HCT116 (cell line): ENCODE measurements at regions not wholly inside any gene's neighbourhood (a gene's known extent, or its start where the extent isn't known, plus 50 kb on each side); places are given as distances from the start of the nearest gene placed in this dataset.

Experiments
- ATAC-seq: fragments of 200-7000 bp; cut with Tn5 transposase; 2 replicates; pipeline ENCODE4 v1.9.1; 2020; ENCODE audit warnings: mild to moderate bottlenecking, moderate library complexity
- BruUV-seq: library from RNA; stranded (reverse); fragments of 400-500 nt; replicated peaks from 2 replicates; lab custom pipeline; 2021; lab: Mats Ljungman, UMichigan
- CTCF ChIA-PET: fragments of 300-600 bp; sonication (Branson Sonifier 250); formaldehyde crosslinking; loops from one replicate; lab custom pipeline; 2021; ENCODE audit warnings: antibody characterized with exemption; lab: Charles Lee
- POLR2A ChIA-PET: fragments of 300-600, 350-600 bp; sonication (Branson Sonifier 250); formaldehyde crosslinking; loops from one replicate; lab custom pipeline; 2021; ENCODE audit warnings: antibody characterized with exemption; lab: Charles Lee
- RAD21 ChIA-PET, 2 experiments: fragments of 300-600 bp; sonication (Branson Sonifier 250); formaldehyde crosslinking; loops; one replicate each; lab custom pipeline; 2023; ENCODE audit warnings: low total read pairs in 2 of 2; ENCODE audit not compliant: uncharacterized antibody in 2 of 2, unreplicated experiment in 2 of 2, low non-redundant PET in 1 of 2; lab: Charles Lee
- DNase-seq: peaks from one replicate; pipeline ENCODE4 v3.0.0-alpha.2; 2010; ENCODE audit warnings: low read depth, low spot score
- H2AFZ ChIP-seq: fragments of 200-600 bp; shearing (Covaris generic), sonication (generic); 2 replicates; pipeline ENCODE4 v1.6.1; 2017; ENCODE audit warnings: low read depth, mixed run types, mixed read lengths, antibody characterized with exemption, low read length; ENCODE audit not compliant: poor library complexity, severe bottlenecking
- H3K27ac ChIP-seq: 2 replicates; pipeline ENCODE4 v1.5.1; 2012; ENCODE audit warnings: low read depth, low read length
- H3K27me3 ChIP-seq: fragments of 200-600 bp; sonication (generic); 2 replicates; pipeline ENCODE4 v1.6.1; 2016; ENCODE audit warnings: mixed run types, low read length, mixed read lengths; ENCODE audit not compliant: insufficient read depth
- H3K36me3 ChIP-seq, 2 experiments: fragments of 200-500 bp in 1 of 2; fragments of 200-600 bp in 1 of 2; sonication (Bioruptor generic) in 1 of 2; sonication (generic) in 1 of 2; 2 replicates each; pipeline versions ENCODE4 v1.5.1 to v1.6.1; 2014 to 2016; ENCODE audit warnings: low read length in 2 of 2, inconsistent platforms in 1 of 2, mixed read lengths in 1 of 2, mixed run types in 1 of 2; ENCODE audit not compliant: insufficient read depth in 2 of 2, control insufficient read depth in 1 of 2
- H3K4me1 ChIP-seq, 2 experiments: fragments of 200-600 bp in 1 of 2; sonication (generic) in 1 of 2; 2 replicates each; pipeline versions ENCODE4 v1.5.1 to v1.6.1; 2012 to 2017; ENCODE audit warnings: low read length in 2 of 2, inconsistent platforms in 1 of 2, mild to moderate bottlenecking in 1 of 2, mixed read lengths in 1 of 2, mixed run types in 1 of 2, moderate library complexity in 1 of 2; ENCODE audit not compliant: insufficient read depth in 2 of 2, control insufficient read depth in 1 of 2
- H3K4me2 ChIP-seq: fragments of 200-600 bp; sonication (generic); 2 replicates; pipeline ENCODE4 v1.6.1; 2017; ENCODE audit warnings: mixed run types, low read length, mixed read lengths
- H3K4me3 ChIP-seq, 2 experiments: fragments of 200-600 bp in 1 of 2; sonication (generic) in 1 of 2; replicated peaks in 1 of 2; 2 replicates each; pipeline ENCODE4 v1.5.1; 2011 to 2016; ENCODE audit warnings: low read length in 2 of 2, control low read depth in 1 of 2, low read depth in 1 of 2, mild to moderate bottlenecking in 1 of 2, mixed read lengths in 1 of 2, mixed run types in 1 of 2
- H3K79me2 ChIP-seq: fragments of 200-600 bp; sonication (generic); 2 replicates; pipeline ENCODE4 v1.6.1; 2017; ENCODE audit warnings: mild to moderate bottlenecking, mixed run types, low read length, moderate library complexity, mixed read lengths; ENCODE audit not compliant: insufficient read depth
- H3K9ac ChIP-seq: fragments of 200-600 bp; sonication (generic); 2 replicates; pipeline ENCODE4 v1.6.1; 2016; ENCODE audit warnings: low read length, mixed read lengths
- H3K9me2 ChIP-seq: fragments of 200-600 bp; sonication (generic), shearing (Covaris generic); 2 replicates; pipeline ENCODE4 v1.6.1; 2017; ENCODE audit warnings: mixed run types, mild to moderate bottlenecking, moderate library complexity; ENCODE audit not compliant: insufficient read depth
- H3K9me3 ChIP-seq, 2 experiments: fragments of 200-500 bp in 1 of 2; fragments of 200-600 bp in 1 of 2; sonication (Bioruptor generic) in 1 of 2; sonication (generic) in 1 of 2; 2 replicates each; pipeline ENCODE4 v1.6.1; 2014 to 2017; ENCODE audit warnings: low read length in 2 of 2, mixed read lengths in 2 of 2, inconsistent platforms in 1 of 2, low read depth in 1 of 2, mild to moderate bottlenecking in 1 of 2, mixed run types in 1 of 2, moderate library complexity in 1 of 2; ENCODE audit not compliant: control insufficient read depth in 1 of 2, insufficient read depth in 1 of 2
- H4K20me1 ChIP-seq: fragments of 200-600 bp; sonication (generic), shearing (Covaris generic); 2 replicates; pipeline ENCODE4 v1.6.1; 2017; ENCODE audit warnings: mixed run types, mild to moderate bottlenecking, moderate library complexity; ENCODE audit not compliant: insufficient read depth
- ATF3 ChIP-seq: IDR thresholded peaks from 2 replicates; pipeline ENCODE4 v1.6.1; 2012
- CBX3 ChIP-seq: IDR thresholded peaks from 2 replicates; pipeline ENCODE4 v1.6.1; 2012; ENCODE audit warnings: low read depth
- CTCF ChIP-seq, 3 experiments: fragments of 200-600 bp in 1 of 3; sonication (generic) in 1 of 3; IDR thresholded peaks in 2 of 3; conservative IDR thresholded peaks in 1 of 3; 2 replicates each; pipeline ENCODE4 v1.5.1; 2012 to 2017; ENCODE audit warnings: low read depth in 2 of 3, low read length in 2 of 3, antibody characterized with exemption in 1 of 3, borderline replicate concordance in 1 of 3, control low read depth in 1 of 3, mild to moderate bottlenecking in 1 of 3, mixed read lengths in 1 of 3, mixed run types in 1 of 3, moderate library complexity in 1 of 3; ENCODE audit not compliant: insufficient read depth in 1 of 3
- EZH2phosphoT487 ChIP-seq: fragments of 200-600 bp; IDR thresholded peaks from 2 replicates; pipeline ENCODE4 v1.6.1; 2018; ENCODE audit warnings: antibody characterized with exemption, borderline replicate concordance
- POLR2A ChIP-seq: IDR thresholded peaks from 2 replicates; pipeline ENCODE4 v1.7.0; 2011; ENCODE audit warnings: borderline replicate concordance; ENCODE audit not compliant: insufficient read depth, insufficient read length; ENCODE audit errors: extremely low read depth
- RAD21 ChIP-seq: IDR thresholded peaks from 2 replicates; pipeline ENCODE4 v1.6.1; 2012; ENCODE audit warnings: low read depth, mild to moderate bottlenecking
- SP1 ChIP-seq: IDR thresholded peaks from 2 replicates; pipeline ENCODE4 v1.6.1; 2012; ENCODE audit warnings: low read depth
- ZFX ChIP-seq: fragments of 450-650 bp; IDR thresholded peaks from 2 replicates; pipeline ENCODE4 v1.6.1; 2017
- intact Hi-C: fragments of 100-400 bp; cut with micrococcal nuclease; formaldehyde crosslinking; loops from 2 replicates; pipeline ENCODE4 v1.10.0; 2022

GRCh38 chr3:176521531-176522175, 675.6 kb downstream of the TBL1XR1 start:
- no peak overlapping the region for H3K9ac ChIP-seq
- BruUV-seq: no TSS peak
- POLR2A ChIA-PET: no interaction called here

GRCh38 chr3:176514297-176514696, 683.0 kb downstream of the TBL1XR1 start:
- ATAC-seq (peak; percentile 96), DNase-seq (peak; percentile 62)
- Histone ChIP-seq H3K9me3 (no peaks in the 10 kb centered on the region), H3K27me3 (no peaks in the 10 kb centered on the region), H3K9ac (no peak overlapping the region), H3K27ac (no peak overlapping the region), H3K36me3 (no peaks in the 10 kb centered on the region), H4K20me1 (no peaks in the 10 kb centered on the region), H3K4me1 (no peaks in the 10 kb centered on the region), H3K79me2 (no peaks in the 10 kb centered on the region), H2AFZ (no peak overlapping the region), H3K4me3 (no peak overlapping the region), H3K4me2 (no peak overlapping the region), H3K9me2 (no peaks in the 10 kb centered on the region)
- ChIA-PET CTCF (interaction anchor here (0.9 to 4.3 kb wide), 7 partner anchors 150 to 1871 kb away, joined by 3 to 35 read pairs (median 5); no protein-coding TSS in a partner anchor), RAD21 (interaction anchor here in 1 of 2 experiments (1.4 kb wide), 2 partner anchors 150 to 424 kb away, joined by 3 to 6 read pairs; no protein-coding TSS in a partner anchor), POLR2A (no interaction called here)
- TF ChIP-seq RAD21 (peak; percentile 93), EZH2phosphoT487 (no peak), CTCF (IDR thresholded peaks at IDR 0.05 in 2 of 3, conservative IDR thresholded peaks at IDR 0.05 in 1 of 3; ENCODE audit: borderline replicate concordance in 1 of 3, insufficient read depth in 1 of 3, low read depth in 2 of 3, low read length in 2 of 3) (peak; percentile 56 to 83 (median 65); a peak in 5 of 6 replicates)
- intact Hi-C loops: loop anchor here (1.0 to 10.0 kb wide), 7 partner anchors 150 to 1871 kb away; no protein-coding TSS in a partner anchor
- BruUV-seq: no TSS peak

More at GRCh38 chr3:176521531-176522175, 675.6 kb downstream of the TBL1XR1 start:
- intact Hi-C loops: no loop called here
- H3K4me2 ChIP-seq: no peak overlapping the region
- no peaks in the 10 kb centered on the region for H3K9me3 ChIP-seq
- ATAC-seq (no peak), DNase-seq (no peak)
- no peaks in the 10 kb centered on the region for H3K27me3 ChIP-seq
- no peaks in the 10 kb centered on the region for H3K79me2 ChIP-seq
- H3K27ac ChIP-seq: no peak overlapping the region
- no peaks in the 10 kb centered on the region for H3K36me3 ChIP-seq
- no peaks in the 10 kb centered on the region for H4K20me1 ChIP-seq
- no peak overlapping the region for H3K4me3 ChIP-seq
- CTCF ChIA-PET: interaction anchor here (2.0 kb wide), 1 partner anchor 417 kb away, joined by 5 read pairs; no protein-coding TSS in a partner anchor
- no peaks in the 10 kb centered on the region for H3K9me2 ChIP-seq
- no peaks in the 10 kb centered on the region for H3K4me1 ChIP-seq
- RAD21 ChIA-PET: no interaction called here
- no peak overlapping the region for H2AFZ ChIP-seq
- TF ChIP-seq ATF3 (no peak), ZFX (no peak), POLR2A (no peak), CBX3 (no peak), SP1 (no peak)
